Stimulated activated CD4-positive, alpha-beta T cell treated with anti-CD3 and anti-CD28 coated beads, Interleukin-2, amount 100 ng/mL, for 24 hours (primary cell): ENCODE measurements at regions not wholly inside any gene's neighbourhood (a gene's known extent, or its start where the extent isn't known, plus 50 kb on each side); places are given as distances from the start of the nearest gene placed in this dataset.
"Not testable (repeated sequence)": the region's sequence is repeated elsewhere in the genome, so short reads cannot be mapped to it uniquely, and the experiment has no call there.

ENCODE experiments used
- DNase-seq, 2 donors: peaks; one replicate each; pipeline ENCODE4 v3.0.0-alpha.2; 2020

- peak; percentile 77 for DNase-seq
These were observed 59.3 kb upstream of the CLEC6A start for GRCh38 chr12:8396225-8397071.

GRCh38 chr12:8397378-8397777, 58.4 kb upstream of the CLEC6A start:
- DNase-seq = not testable (repeated sequence)

- not testable (repeated sequence) for DNase-seq
These were observed 56.2 kb upstream of the CLEC6A start for GRCh38 chr12:8399496-8400034.

- not testable (repeated sequence) for DNase-seq
These were observed 51.9 kb upstream of the CLEC6A start for GRCh38 chr12:8403834-8404233.

- DNase-seq = not testable (repeated sequence)
These were observed 51.4 kb upstream of the CLEC6A start for GRCh38 chr12:8404341-8404740.
